ENCODE measurements at regions not wholly inside any gene's neighbourhood (a gene's known extent, or its start where the extent isn't known, plus 50 kb on each side); places are given as distances from the start of the nearest gene placed in this dataset.

GRCh38 chrX:51437521-51437920 is 58.9 kb downstream of the NUDT11 start:
- H3K4me1 ChIP-seq (ENCODE audit: control insufficient read depth, insufficient read depth, low read length) = no peaks in the 10 kb centered on the region
- H3K27me3 ChIP-seq (replicated peaks in 1 of 2; ENCODE audit: control insufficient read depth in 2 of 2, insufficient read depth in 2 of 2, low read length in 1 of 2) = no peaks in the 10 kb centered on the region
- ChIA-PET SMC1A (ENCODE audit: uncharacterized antibody, unreplicated experiment) (no interaction called here), CTCF (interaction anchor here (2.7 kb wide), 1 partner anchor 16 kb away, joined by 11 read pairs; no protein-coding TSS in a partner anchor), POLR2A (interaction anchor here (0.6 kb wide), 1 partner anchor 1536 kb away, joined by 3 read pairs; no protein-coding TSS in a partner anchor), RAD21 (ENCODE audit: unreplicated experiment) (no interaction called here)
- no peaks in the 10 kb centered on the region for H4K20me1 ChIP-seq (ENCODE audit: control insufficient read depth, insufficient read depth)
- in situ Hi-C loops (cut with MboI) = loop anchor here (25.0 kb wide), 1 partner anchor 750 kb away; no protein-coding TSS in a partner anchor
- intact Hi-C loops (cut with micrococcal nuclease; ENCODE audit: unreplicated experiment) = no loop called here
- H2AFZ ChIP-seq (ENCODE audit: control insufficient read depth, low read depth, low read length) = no peak overlapping the region
- no peak overlapping the region for H3K4me3 ChIP-seq
- DNase-seq (ENCODE audit: low read depth, low spot score) = no peak
- no peak overlapping the region for H3K4me2 ChIP-seq (ENCODE audit: control insufficient read depth, insufficient read depth)
- no peak overlapping the region for H3K27ac ChIP-seq (ENCODE audit: control insufficient read depth, insufficient read depth)
- H3K36me3 ChIP-seq (ENCODE audit: control insufficient read depth in 2 of 2, insufficient read depth in 2 of 2, low read length in 1 of 2) = no peaks in the 10 kb centered on the region
- ATAC-seq = no peak
- TF ChIP-seq ELK1 (IDR thresholded peaks at IDR 0.05; ENCODE audit: low read depth, low read length) = no peak
- H3K9ac ChIP-seq (ENCODE audit: control insufficient read depth, insufficient read depth, low read length) = no peak overlapping the region
- no peaks in the 10 kb centered on the region for H3K79me2 ChIP-seq (ENCODE audit: control insufficient read depth, insufficient read depth, low read length)
- no TSS peak for BruUV-seq (replicated peaks)
- no peaks in the 10 kb centered on the region for H3K9me3 ChIP-seq (replicated peaks; ENCODE audit: control insufficient read depth, insufficient read depth, low read length)
- FAIRE-seq = no peak
- 0% methylated on average over 1 of the region's 1 CpG for WGBS (ENCODE audit: insufficient coverage, insufficient replicate concordance, low lambda C conversion rate, missing lambda C conversion rate)

- WGBS (ENCODE audit: insufficient coverage, insufficient replicate concordance, low lambda C conversion rate, missing lambda C conversion rate) = 0% methylated on average over 1 of the region's 1 CpG
- in situ Hi-C loops (cut with MboI) (loop anchor here (25.0 kb wide), 1 partner anchor 748 kb away; no protein-coding TSS in a partner anchor), intact Hi-C loops (cut with micrococcal nuclease; ENCODE audit: unreplicated experiment) (no loop called here)
- Histone ChIP-seq H3K9me3 (replicated peaks; ENCODE audit: control insufficient read depth, insufficient read depth, low read length) (no peaks in the 10 kb centered on the region), H4K20me1 (ENCODE audit: control insufficient read depth, insufficient read depth) (no peaks in the 10 kb centered on the region), H3K27ac (ENCODE audit: control insufficient read depth, insufficient read depth) (no peak overlapping the region), H3K4me2 (ENCODE audit: control insufficient read depth, insufficient read depth) (no peak overlapping the region), H3K79me2 (ENCODE audit: control insufficient read depth, insufficient read depth, low read length) (no peaks in the 10 kb centered on the region), H3K27me3 (replicated peaks in 1 of 2; ENCODE audit: control insufficient read depth in 2 of 2, insufficient read depth in 2 of 2, low read length in 1 of 2) (no peaks in the 10 kb centered on the region), H3K9ac (ENCODE audit: control insufficient read depth, insufficient read depth, low read length) (no peak overlapping the region), H3K4me3 (no peak overlapping the region), H2AFZ (ENCODE audit: control insufficient read depth, low read depth, low read length) (no peak overlapping the region), H3K4me1 (ENCODE audit: control insufficient read depth, insufficient read depth, low read length) (no peaks in the 10 kb centered on the region), H3K36me3 (ENCODE audit: control insufficient read depth in 2 of 2, insufficient read depth in 2 of 2, low read length in 1 of 2) (no peaks in the 10 kb centered on the region)
- ChIA-PET POLR2A (no interaction called here), RAD21 (ENCODE audit: unreplicated experiment) (no interaction called here), CTCF (interaction anchor here (1.5 to 1.8 kb wide), 3 partner anchors 13 to 26 kb away, joined by 3 to 9 read pairs (median 4); no protein-coding TSS in a partner anchor), SMC1A (ENCODE audit: uncharacterized antibody, unreplicated experiment) (no interaction called here)
- BruUV-seq (replicated peaks) = no TSS peak
- FAIRE-seq (no peak), DNase-seq (ENCODE audit: low read depth, low spot score) (no peak), ATAC-seq (no peak)
- TF ChIP-seq CBFB (IDR thresholded peaks at IDR 0.05; ENCODE audit: low read depth) = no peak
These were observed 61.3 kb downstream of the NUDT11 start for GRCh38 chrX:51435101-51435500.
